Smooth muscle cell (in vitro differentiated cells): ENCODE measurements at regions not wholly inside any gene's neighbourhood (a gene's known extent, or its start where the extent isn't known, plus 50 kb on each side); places are given as distances from the start of the nearest gene placed in this dataset.
A peak's percentile ranks its signal among the peaks of the same experiment; 100 is the strongest.

ENCODE experiments used
- DNase-seq: peaks from one replicate; lab custom pipeline; 2025; ENCODE audit not compliant: unreplicated experiment; lab: John Stamatoyannopoulos, UW
- H2AFZ ChIP-seq: fragments of 200-600 bp; sonication (generic); 2 replicates; pipeline ENCODE4 v1.6.0; 2016; ENCODE audit warnings: antibody characterized with exemption, low read depth, mild to moderate bottlenecking
- H3F3A ChIP-seq: fragments of 200-600 bp; sonication (generic); 2 replicates; pipeline ENCODE4 v1.6.0; 2017; ENCODE audit warnings: antibody characterized with exemption, low read depth
- H3K27ac ChIP-seq: fragments of 200-600 bp; sonication (generic); 2 replicates; pipeline ENCODE4 v1.5.1; 2016; ENCODE audit warnings: low read depth, mild to moderate bottlenecking
- H3K27me3 ChIP-seq: fragments of 200-600 bp; sonication (generic); 2 replicates; pipeline ENCODE4 v1.6.1; 2016; ENCODE audit warnings: low read depth, mild to moderate bottlenecking
- H3K36me3 ChIP-seq: fragments of 200-600 bp; sonication (generic); 2 replicates; pipeline ENCODE4 v1.5.1; 2016; ENCODE audit warnings: low read depth
- H3K4me1 ChIP-seq: fragments of 200-600 bp; sonication (generic); 2 replicates; pipeline ENCODE4 v1.5.1; 2016; ENCODE audit warnings: low read depth
- H3K4me2 ChIP-seq: fragments of 200-600 bp; sonication (generic); 2 replicates; pipeline ENCODE4 v1.6.0; 2016; ENCODE audit warnings: mild to moderate bottlenecking
- H3K4me3 ChIP-seq: fragments of 200-600 bp; sonication (generic); 2 replicates; pipeline ENCODE4 v1.5.1; 2016; ENCODE audit warnings: mild to moderate bottlenecking
- H3K79me2 ChIP-seq: fragments of 200-600 bp; sonication (generic); 2 replicates; pipeline ENCODE4 v1.6.0; 2016; ENCODE audit warnings: low read depth, mild to moderate bottlenecking
- H3K9ac ChIP-seq: fragments of 200-600 bp; sonication (generic); 2 replicates; pipeline ENCODE4 v1.6.0; 2016; ENCODE audit warnings: low read depth
- H3K9me3 ChIP-seq: fragments of 200-600 bp; sonication (generic); replicated peaks from 2 replicates; pipeline ENCODE4 v1.5.1; 2016; ENCODE audit warnings: low read depth
- H4K20me1 ChIP-seq: fragments of 200-600 bp; sonication (generic); 2 replicates; pipeline ENCODE4 v1.6.0; 2016; ENCODE audit warnings: low read depth
- WGBS: methylation state at CpG from one replicate; pipeline ENCODE4 v1.1.7; 2016; ENCODE audit warnings: low lambda C conversion rate; 5-methylcytosine and 5-hydroxymethylcytosine counted together
- TF ChIP-seq, protein P1 (sequence below): fragments of 200-600 bp; sonication (generic); IDR thresholded peaks from 2 replicates; pipeline ENCODE4 v1.5.1; 2017; ENCODE audit warnings: borderline replicate concordance, mild to moderate bottlenecking, antibody characterized with exemption; ENCODE audit not compliant: insufficient read depth, poor library complexity, severe bottlenecking

DNA sequence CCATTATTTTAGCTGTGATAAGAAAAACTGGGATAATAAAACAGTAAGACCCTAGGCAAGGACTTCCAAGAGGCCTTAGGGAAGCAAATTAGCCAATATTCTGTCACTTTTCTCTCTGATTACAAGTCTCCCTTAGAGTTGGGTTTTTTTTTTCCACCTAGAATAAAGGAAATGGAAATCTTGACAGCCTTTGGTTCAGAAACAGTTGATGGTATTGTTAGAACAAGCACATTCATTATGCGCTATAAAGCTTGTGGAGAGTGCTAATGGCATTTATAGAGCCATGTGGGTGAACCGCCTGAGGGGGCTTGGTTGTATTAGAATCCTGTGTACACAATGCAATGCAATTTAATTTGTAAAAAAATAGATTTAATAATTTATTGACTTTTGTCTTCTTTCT, 88.9 kb upstream of the OGFRL1 start:
- TF ChIP-seq, protein P1, sequence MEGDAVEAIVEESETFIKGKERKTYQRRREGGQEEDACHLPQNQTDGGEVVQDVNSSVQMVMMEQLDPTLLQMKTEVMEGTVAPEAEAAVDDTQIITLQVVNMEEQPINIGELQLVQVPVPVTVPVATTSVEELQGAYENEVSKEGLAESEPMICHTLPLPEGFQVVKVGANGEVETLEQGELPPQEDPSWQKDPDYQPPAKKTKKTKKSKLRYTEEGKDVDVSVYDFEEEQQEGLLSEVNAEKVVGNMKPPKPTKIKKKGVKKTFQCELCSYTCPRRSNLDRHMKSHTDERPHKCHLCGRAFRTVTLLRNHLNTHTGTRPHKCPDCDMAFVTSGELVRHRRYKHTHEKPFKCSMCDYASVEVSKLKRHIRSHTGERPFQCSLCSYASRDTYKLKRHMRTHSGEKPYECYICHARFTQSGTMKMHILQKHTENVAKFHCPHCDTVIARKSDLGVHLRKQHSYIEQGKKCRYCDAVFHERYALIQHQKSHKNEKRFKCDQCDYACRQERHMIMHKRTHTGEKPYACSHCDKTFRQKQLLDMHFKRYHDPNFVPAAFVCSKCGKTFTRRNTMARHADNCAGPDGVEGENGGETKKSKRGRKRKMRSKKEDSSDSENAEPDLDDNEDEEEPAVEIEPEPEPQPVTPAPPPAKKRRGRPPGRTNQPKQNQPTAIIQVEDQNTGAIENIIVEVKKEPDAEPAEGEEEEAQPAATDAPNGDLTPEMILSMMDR = no peak
- Histone ChIP-seq H3K27me3 (no peaks in the 10 kb centered on the region), H3K27ac (no peak overlapping the region), H3K4me3 (no peak overlapping the region), H3F3A (peaks cover 31% of the 10 kb centered on the region), H3K79me2 (no peaks in the 10 kb centered on the region), H3K4me2 (no peak overlapping the region), H2AFZ (no peak overlapping the region), H3K36me3 (no peaks in the 10 kb centered on the region), H3K9me3 (no peaks in the 10 kb centered on the region), H3K9ac (no peak overlapping the region), H4K20me1 (no peaks in the 10 kb centered on the region), H3K4me1 (peaks cover 23% of the 10 kb centered on the region)
- no peak for DNase-seq
- WGBS = 92% methylated on average over 2 of the region's 2 CpGs

DNA sequence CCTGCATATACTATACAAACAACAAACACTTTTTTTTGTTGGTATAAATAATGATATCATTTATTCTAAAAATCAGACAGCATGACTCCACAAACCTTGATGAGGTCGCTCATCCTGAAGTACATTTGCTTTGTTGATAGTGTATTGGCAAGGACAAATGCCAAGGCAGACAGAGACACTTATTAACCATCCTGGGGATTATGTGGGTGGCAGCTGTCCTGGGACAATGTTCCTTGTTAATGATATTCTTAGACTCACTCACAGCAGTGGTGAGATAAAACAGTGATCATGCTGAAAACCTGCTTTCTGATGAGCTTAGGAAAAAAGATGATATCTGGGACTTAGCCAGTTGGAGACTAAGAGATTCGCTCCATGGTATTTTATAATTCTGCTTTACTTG, 85.4 kb upstream of the OGFRL1 start:
- H2AFZ ChIP-seq = no peak overlapping the region
- WGBS = 61% methylated on average over 2 of the region's 2 CpGs

DNA sequence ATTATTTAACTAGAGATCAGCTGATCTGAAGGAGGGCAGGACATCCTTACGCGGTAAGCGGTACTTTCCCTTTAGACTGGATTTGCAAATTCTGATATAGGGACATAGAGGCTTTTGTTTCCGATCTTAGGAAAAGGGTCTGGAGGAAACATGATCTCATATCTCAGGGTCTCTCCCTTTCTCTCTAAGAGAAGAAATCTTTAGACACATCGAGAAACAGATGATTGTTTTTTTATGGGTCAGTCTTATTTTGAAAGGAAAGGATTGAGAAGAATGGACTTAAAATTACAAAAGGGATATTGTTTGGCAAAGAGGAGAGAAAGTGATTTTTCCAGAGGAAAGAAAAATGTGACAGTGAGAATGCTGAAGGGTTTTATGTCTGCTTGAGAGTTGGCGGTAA, 83.9 kb upstream of the OGFRL1 start:
- no peaks in the 10 kb centered on the region for H3K79me2 ChIP-seq
- H3K9ac ChIP-seq = peak overlapping the region; percentile 68
- no peaks in the 10 kb centered on the region for H3K36me3 ChIP-seq
- no peaks in the 10 kb centered on the region for H4K20me1 ChIP-seq
- H2AFZ ChIP-seq = peak overlapping the region; percentile 68
- peak overlapping the region; percentile 78 for H3K4me2 ChIP-seq
- H3K27ac ChIP-seq = peak overlapping the region; percentile 97
- DNase-seq = no peak
- no peak overlapping the region for H3K4me3 ChIP-seq
- TF ChIP-seq, protein P1 = no peak
- H3K27me3 ChIP-seq = no peaks in the 10 kb centered on the region
- WGBS = 44% methylated on average over 6 of the region's 6 CpGs
- no peaks in the 10 kb centered on the region for H3K9me3 ChIP-seq
- H3F3A ChIP-seq = peaks cover 24% of the 10 kb centered on the region
- peaks cover 28% of the 10 kb centered on the region for H3K4me1 ChIP-seq

More for the DNA sequence above, 85.4 kb upstream of the OGFRL1 start:
- peaks cover 32% of the 10 kb centered on the region for H3K4me1 ChIP-seq
- no peak overlapping the region for H3K4me3 ChIP-seq
- H3K36me3 ChIP-seq = no peaks in the 10 kb centered on the region
- no peaks in the 10 kb centered on the region for H3K27me3 ChIP-seq
- TF ChIP-seq, protein P1 = no peak
- H3K79me2 ChIP-seq = no peaks in the 10 kb centered on the region
- no peaks in the 10 kb centered on the region for H3K9me3 ChIP-seq
- H3K4me2 ChIP-seq = peak overlapping the region; percentile 10
- DNase-seq = no peak
- H3F3A ChIP-seq = peaks cover 31% of the 10 kb centered on the region
- H4K20me1 ChIP-seq = no peaks in the 10 kb centered on the region
- H3K27ac ChIP-seq = peak overlapping the region; percentile 5
- no peak overlapping the region for H3K9ac ChIP-seq

DNA sequence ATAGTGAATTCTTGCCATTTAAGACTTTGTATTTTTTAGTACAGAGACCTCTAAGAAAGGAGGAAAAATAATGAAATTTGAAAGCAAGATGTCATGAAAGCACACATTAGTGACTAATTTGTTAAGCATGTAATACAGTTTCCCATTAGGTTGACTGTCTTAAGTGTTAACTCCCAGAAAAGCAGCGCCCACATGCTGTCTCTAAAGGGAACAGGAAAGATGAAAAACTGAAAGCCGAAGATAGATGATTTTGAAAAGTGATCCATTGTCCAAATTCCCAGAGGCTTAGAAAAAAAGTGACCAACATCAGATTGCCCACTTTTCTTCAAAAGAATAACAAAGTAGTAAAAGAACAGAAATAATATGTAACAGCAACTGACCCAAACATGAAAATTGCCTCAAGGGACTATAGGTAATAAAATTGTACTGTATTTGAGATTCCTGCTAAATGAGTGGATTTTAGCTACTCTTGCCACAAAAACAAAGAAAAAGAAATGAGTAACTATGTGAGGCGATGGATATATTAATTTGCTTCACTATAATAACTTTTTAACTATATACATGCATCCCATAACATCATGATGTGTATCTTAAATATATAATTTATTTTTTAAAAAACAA, 83.2 kb upstream of the OGFRL1 start:
- H3K9ac ChIP-seq = peak overlapping the region; percentile 68

More for the DNA sequence above, 83.2 kb upstream of the OGFRL1 start:
- 22% methylated on average over 3 of the region's 3 CpGs for WGBS
- no peaks in the 10 kb centered on the region for H3K27me3 ChIP-seq
- no peaks in the 10 kb centered on the region for H3K79me2 ChIP-seq
- H3K4me1 ChIP-seq = peaks cover 28% of the 10 kb centered on the region
- DNase-seq = no peak
- no peaks in the 10 kb centered on the region for H3K9me3 ChIP-seq
- H2AFZ ChIP-seq = peak overlapping the region; percentile 68
- no peaks in the 10 kb centered on the region for H3K36me3 ChIP-seq
- TF ChIP-seq, protein P1 = no peak
- H3K4me3 ChIP-seq = no peak overlapping the region
- H3K4me2 ChIP-seq = peak overlapping the region; percentile 78
- H4K20me1 ChIP-seq = no peaks in the 10 kb centered on the region
- H3K27ac ChIP-seq = peak overlapping the region; percentile 97
- H3F3A ChIP-seq = peaks cover 24% of the 10 kb centered on the region
